Activated CD4-positive, alpha-beta T cell treated with anti-CD3 and anti-CD28 coated beads, Interleukin-2, amount 50 U/mL, for 48 hours (primary cell): ENCODE measurements at regions not wholly inside any gene's neighbourhood (a gene's known extent, or its start where the extent isn't known, plus 50 kb on each side); places are given as distances from the start of the nearest gene placed in this dataset.

ENCODE experiments used
- DNase-seq, 2 experiments: peaks; one replicate each; pipeline ENCODE4 v3.0.0-alpha.2; 2020

DNA sequence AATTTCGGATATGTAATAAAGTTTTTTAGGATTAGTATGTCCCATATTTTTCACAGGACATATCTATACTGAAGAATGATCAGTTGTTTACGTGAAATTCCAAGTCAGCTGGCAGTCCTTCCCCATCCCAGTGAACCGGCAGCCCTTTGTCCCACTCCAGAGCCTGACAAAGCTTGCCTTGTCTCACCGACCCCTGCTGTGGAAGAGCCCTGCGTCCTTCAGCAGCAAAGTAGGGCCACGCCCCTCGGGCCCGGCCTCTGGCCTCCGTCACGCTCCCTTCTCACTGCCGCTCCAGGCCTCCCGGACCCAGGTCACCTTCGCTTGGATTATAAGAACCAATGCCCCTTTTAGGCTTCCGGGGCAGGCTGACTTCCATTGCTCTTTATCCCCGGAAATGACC lies 89.8 kb upstream of the TGIF1 start:
- DNase-seq: no peak

DNA sequence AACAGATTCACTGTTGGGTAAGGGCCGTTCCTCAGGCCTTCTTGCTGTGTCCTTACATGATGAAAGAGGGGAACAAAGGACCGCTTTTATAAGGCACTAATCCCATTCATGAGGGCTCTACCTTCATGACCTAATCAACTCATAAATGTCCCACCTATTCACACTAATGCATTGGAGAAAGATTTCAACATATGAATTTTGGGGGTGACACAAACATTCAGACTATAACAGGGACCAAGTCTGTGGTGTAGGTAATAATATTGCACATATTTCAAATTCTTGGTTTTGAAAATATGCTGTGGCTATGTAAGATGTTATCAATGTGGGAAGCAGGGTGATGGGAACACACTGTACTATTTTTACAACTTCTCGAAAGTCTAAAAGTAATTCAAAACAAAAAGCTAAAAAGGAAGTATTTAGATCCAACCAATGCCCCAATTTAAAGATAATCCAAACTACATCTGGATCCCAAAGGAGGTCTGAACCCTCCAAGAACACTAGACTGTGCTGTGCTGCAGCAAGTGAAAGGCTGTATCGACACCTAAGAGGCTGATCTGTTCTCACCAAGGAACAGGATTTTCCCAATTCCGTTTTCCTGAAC lies 82.4 kb upstream of the TGIF1 start:
- no peak for DNase-seq

DNA sequence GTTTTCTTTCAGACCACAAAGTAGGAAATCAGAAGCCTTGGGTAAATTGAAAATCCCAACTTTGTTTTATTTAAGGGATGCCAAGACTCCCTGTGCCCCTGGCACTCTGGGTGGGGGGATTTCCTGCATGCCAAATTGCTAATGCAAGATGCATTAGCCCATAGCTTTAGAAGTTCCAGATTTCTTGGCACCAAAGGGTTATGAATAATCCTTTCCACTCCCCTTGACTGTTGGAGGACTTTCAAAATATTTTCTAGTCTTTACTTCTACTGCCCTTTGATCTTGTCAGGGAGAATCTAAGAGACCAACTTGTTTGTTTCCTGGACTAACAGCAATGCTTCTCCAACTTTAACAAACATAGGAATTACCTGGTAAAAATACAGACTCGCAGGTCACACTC lies 81.8 kb upstream of the TGIF1 start:
- DNase-seq: no peak

DNA sequence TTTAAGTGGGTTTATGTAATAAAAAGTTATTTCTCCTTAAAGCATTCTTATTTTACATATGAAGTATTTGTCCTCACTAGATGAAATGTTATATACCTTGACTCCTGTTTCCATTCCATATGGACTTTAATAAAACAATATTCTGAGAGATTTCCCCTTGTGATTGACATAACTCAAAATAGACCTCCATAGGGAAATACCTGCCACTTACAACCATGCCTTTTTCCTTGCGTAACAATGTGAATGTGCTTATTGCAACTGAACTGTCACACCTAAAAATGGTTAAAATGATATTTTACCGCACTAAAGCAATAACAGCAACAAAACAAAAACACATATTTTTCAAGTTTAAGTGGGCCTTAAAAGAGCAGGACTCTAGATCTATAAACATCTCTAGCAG lies 70.3 kb upstream of the TGIF1 start:
- DNase-seq: no peak

DNA sequence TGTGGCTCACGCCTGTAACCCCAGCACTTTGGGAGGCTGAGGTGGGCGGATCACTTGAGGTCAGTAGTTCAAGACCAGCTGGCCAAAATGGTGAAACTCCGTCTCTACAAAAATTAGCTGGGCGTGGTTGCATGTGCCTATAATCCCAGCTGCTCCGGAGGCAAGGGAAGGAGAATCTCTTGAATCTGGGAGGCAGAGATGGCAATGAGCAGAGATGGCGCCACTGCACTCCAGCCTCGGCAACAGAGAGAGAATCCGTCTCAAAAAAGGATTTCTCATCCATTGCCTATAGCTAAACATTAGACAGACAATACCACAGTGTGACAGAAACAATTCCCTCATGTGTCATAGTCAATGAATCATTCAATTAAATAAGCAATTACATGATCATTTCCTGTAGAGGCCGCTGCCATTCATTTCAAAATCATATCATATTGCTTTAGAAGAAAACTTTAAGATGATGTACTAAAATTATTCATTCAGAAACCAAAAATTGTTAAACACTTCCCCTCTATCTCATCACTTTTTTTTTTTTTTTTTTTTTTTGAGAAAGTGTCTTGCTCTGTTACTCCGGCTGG lies 69.5 kb upstream of the TGIF1 start:
- DNase-seq: peak; percentile 14 to 36

DNA sequence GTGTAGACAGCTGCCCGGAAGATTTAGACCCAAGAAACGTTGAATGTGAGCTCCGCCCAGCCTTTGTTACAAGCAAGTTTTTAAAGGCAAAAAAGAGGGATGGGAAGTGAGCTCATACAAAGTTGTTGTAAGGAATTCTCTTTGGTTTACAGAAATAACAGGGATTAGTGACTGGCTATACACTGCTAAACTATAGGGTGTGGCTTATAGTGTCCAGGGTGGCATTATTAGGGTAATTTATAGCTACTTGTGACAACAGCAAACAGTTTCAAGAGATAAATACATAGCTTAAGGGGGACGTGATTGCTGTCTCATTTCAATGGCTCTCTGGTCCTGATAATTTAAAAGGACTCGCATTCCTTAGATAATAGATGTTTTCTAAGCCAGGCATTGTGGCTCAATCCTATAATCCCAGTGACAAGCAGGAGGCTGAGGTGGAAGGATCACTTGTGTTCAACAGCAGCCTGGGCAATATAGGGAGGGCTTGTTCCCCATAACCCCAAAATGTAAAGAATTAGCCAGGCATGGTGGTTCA lies 66.5 kb upstream of the TGIF1 start:
- no peak for DNase-seq

DNA sequence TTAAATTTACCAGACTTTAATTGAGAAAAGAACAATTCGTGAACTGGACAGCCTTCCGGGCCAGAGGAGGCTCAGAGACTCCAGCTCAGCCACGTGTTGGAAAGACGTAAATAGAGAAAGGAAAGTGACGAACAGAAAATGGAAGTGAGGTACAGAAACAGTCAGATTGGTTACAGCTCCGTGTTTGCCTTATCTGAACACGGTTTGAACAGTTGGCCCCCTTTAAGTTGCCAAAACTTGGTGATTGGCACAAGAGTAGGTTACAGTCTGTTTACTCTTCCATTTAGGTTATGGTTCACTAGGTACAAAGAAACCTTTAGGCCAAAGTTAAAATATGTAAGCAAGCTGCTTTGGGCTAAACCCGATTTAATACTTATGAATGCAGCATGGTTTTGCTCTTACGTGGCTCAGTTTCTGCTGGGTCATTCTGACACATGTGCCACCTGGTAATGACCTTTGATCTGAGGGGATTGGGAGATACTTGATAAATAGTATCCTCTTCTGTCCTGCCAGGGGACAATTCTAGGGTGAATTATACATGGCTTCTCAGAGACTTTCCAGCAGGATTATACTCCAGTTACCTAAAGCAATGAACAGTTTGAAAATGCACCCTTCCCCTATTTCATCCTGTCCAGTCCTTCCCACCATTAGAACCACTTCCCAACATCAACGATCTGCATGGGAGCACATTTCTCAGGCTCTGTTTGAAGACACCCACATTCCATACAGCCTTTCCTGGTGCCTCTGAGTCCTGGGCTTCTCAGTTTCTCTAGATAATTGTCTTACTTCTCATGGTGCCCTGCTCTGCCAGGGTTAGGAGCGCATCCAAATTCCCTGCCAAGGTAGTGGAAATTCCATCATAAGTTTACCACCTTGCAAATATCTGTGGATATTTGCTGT lies 65.1 kb upstream of the TGIF1 start:
- no peak for DNase-seq

DNA sequence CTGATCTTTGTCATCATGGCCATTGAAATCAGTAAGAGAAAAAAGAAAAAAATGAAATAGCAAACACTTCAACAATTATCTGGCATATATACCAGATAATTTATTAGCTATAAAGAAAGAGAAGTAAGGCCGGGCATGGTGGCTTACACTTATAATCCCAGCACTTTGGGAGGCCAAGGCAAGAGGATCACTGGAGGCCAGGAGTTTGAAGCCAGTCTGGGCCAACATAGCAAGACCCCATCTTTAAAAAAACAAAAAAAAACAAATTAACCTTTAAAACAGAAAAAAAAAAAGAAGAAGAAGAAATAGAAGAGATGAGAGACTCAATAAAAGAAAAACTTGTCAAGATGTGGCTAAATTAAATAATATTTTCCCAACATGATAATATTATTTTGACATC lies 61.6 kb upstream of the TGIF1 start:
- DNase-seq: no peak

DNA sequence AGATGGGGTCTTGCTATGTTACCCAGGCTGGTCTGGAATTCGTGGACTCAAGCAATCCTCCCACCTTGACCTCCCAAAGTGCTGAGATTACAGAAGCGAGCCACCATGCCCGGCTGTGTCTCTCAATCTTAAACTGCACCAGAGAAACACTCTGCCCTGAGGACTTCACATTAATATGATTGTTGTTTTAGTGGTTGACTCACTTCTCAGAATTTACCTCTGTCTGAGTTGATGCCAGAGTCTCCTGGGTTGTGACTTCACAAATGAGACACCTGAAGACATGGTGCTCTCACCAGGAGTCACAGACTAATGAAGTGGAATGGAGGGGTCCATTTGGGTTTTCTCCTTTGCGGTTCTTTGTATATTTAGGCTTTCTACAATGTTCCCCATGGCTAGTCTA lies 61.0 kb upstream of the TGIF1 start:
- DNase-seq: no peak

DNA sequence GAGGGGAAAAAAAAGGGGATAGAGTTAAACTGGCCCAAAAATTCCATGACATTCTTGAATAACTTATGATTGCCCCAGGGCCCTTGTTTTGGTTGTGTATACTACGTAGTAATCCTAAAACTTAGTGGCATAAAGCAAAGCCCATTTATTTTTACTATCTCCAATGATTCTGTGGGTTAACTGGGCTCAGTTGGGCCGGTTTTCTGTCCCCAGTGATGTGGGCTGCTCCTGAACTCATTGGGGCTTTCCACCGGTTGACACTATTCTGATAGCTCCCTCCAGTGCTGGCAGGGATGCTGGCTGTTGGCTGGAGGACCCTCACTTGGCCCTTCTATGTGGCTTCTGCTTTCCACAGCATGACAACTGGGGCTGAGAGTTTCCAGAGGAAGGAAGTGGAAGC lies 60.0 kb upstream of the TGIF1 start:
- DNase-seq: no peak

DNA sequence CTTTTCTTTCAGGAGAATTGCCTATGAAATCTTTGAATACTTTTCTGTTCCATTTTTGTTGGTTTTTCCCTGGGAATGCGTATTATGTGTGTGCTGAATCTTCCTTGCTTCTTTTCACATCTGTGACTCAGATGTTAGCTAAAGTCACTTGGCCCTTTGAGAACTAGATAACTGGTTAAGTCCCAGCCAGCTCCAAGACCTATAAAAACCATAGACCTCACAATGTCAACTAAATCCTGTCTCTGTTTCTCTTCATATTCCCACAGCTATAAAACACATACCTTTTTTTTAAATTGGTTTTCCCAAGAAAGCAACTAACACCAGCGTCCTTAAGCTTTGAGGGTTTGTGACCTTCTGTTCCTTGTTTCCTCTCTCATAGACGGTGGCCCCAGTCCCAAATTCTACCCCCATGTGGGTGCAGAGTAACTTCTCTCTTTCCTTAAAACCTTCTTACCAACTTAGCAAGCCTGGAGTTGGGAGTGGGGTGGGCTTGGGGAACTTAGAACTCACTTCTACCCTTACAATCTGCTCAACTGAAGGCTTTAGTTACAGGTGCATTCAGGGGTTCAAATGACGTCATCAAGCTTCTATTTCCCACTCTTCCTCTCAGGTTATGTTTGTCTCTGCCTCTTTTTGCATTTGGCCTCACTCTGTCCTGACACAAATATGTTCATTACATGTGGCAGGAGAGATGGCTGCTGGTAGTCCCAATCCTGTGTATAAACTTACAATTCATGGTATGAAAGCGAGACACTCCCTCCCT lies 58.1 kb upstream of the TGIF1 start:
- no peak for DNase-seq

DNA sequence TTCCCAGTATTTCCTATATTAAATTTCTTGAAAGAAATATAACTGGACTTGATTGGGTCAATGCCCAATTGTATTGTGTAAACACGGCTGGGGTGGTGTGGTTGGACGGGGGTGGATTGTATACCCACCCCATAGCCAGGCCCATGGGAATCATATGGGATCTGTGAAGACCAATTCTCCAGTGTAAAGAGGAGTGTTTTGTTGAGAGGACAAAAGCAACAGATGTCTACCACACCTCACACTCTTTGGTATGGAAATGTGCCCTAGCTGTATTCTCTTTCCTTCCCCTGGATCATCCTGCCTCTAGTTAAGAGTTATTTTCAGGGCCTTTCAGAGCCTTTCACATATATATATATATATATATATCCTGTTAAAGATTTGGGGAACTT lies 57.5 kb upstream of the TGIF1 start:
- no peak for DNase-seq

DNA sequence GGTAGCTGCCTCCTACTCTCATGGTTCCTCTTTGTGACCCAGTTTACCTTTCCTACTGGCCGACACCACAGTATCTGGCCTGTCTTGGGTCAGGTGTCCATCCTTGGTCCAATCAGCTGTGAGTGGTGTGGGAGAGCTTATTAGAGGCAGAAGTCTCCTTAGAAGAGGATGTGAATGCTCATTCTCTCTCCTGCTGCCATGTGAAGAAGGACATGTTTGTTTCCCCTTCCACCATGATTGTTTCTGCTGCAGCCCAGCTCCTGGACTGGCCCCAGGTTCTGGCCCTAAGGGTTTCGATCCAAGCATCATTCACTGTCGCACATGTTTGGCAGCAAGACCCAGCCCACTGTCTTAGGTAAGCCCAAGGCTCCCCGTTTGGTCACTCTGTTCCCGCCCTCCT lies 55.3 kb upstream of the TGIF1 start:
- DNase-seq: no peak

DNA sequence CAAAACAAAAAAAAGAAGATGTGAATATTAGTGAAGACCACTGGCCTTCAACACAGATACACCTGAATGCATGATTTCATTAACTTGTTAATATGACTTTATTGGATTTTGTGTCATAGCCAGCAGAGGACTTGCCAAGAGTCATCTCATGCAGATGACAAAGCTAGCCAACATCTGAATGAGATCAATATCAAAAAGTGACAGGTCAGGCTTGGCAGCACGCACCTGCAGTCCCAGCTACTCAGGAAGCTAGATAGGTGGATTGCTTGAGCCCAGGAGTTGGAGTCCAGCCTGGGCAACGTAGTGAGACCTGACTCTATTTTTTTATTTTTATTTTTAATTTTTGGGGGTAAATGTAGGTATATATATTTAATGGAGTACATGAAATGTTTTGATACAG lies 54.5 kb upstream of the TGIF1 start:
- DNase-seq: no peak

DNA sequence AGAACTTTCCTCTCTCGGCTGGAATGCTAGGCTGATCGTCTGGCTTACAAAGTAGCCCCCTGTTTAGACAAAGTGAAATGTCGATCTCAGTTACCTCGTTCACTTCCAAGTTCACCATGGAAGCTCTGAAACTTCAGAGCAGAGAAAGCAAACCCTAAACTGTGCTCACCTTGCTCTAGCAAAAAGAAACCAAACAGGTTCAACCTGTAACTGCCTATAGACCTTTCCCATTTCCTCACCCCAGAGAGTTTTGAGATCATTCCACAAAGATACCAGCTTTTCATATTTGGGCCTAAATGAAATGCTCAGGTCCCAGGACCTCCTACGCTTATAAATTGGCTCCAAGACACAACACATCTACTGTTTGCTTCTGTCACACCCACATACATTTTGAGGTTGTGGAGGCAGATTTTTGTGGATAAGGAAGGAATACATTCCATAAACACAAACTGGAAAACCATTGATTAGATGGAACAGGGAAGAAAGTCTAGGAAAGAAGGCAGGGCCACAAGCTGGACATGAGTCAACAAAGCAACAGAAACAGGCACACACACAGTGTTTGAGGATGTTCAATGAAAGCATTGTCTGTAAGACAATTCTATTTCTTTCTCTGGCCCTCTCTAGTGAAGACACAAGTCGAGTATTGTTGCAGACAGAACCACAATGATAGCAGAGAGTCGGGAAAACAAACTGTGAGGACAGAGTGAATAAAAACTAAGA lies 52.8 kb upstream of the TGIF1 start:
- no peak for DNase-seq

DNA sequence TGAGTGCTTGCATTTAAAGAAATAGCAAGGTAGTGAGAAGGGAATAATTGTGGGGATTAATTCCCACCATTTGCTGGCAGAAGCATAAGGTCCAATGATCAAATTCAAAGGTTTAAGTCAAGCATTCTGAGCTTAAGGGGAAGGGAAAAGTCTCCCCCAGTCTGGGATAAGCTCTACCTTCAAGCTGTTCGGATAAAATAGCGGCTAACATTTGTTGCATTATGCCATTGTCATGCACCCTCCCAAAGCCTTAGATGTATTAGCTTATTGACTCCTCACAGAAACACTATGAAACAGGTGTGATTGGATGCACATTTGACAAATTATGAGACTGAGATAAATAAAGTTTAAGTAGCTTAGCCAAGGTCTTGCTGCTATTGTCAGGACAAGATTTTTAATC lies 52.2 kb upstream of the TGIF1 start:
- no peak for DNase-seq
